CD14-positive monocyte (primary cell): ENCODE measurements at regions not wholly inside any gene's neighbourhood (a gene's known extent, or its start where the extent isn't known, plus 50 kb on each side); places are given as distances from the start of the nearest gene placed in this dataset.

ENCODE experiments used
- DNase-seq, 3 donors: peaks; one replicate each; pipeline ENCODE4 v3.0.0-alpha.2; 2011 to 2022
- H2AFZ ChIP-seq: 2 replicates; pipeline ENCODE4 v1.6.0; 2012; ENCODE audit warnings: mild to moderate bottlenecking, low read depth, low read length, inconsistent platforms; ENCODE audit not compliant: insufficient read depth, poor library complexity, severe bottlenecking
- H3K27ac ChIP-seq, 2 donors: 1 replicate in 1 of 2; 2 replicates in 1 of 2; pipeline ENCODE4 v1.5.1; 2012 to 2013; ENCODE audit warnings: low read length in 2 of 2, control low read depth in 1 of 2, inconsistent platforms in 1 of 2, low read depth in 1 of 2, mild to moderate bottlenecking in 1 of 2
- H3K27me3 ChIP-seq, 2 donors: one replicate each; pipeline versions ENCODE4 v1.6.0 to v1.6.1; 2011 to 2013; ENCODE audit warnings: low read length in 2 of 2; ENCODE audit not compliant: control insufficient read depth in 2 of 2, insufficient read depth in 2 of 2
- H3K36me3 ChIP-seq, 2 donors: replicated peaks in 1 of 2; 1 replicate in 1 of 2; 2 replicates in 1 of 2; pipeline versions ENCODE4 v1.5.1 to v1.6.1; 2012 to 2013; ENCODE audit warnings: low read length in 2 of 2, control low read depth in 1 of 2, inconsistent platforms in 1 of 2, mild to moderate bottlenecking in 1 of 2; ENCODE audit not compliant: insufficient read depth in 2 of 2, control insufficient read depth in 1 of 2
- H3K4me1 ChIP-seq, 2 donors: 1 replicate in 1 of 2; 2 replicates in 1 of 2; pipeline versions ENCODE4 v1.5.1 to v1.6.1; 2012 to 2013; ENCODE audit warnings: low read length in 2 of 2, control low read depth in 1 of 2, inconsistent platforms in 1 of 2, mild to moderate bottlenecking in 1 of 2, moderate library complexity in 1 of 2; ENCODE audit not compliant: insufficient read depth in 2 of 2, control insufficient read depth in 1 of 2
- H3K4me2 ChIP-seq: replicated peaks from 2 replicates; pipeline ENCODE3; 2012; ENCODE audit warnings: low read length, moderate library complexity, mild to moderate bottlenecking; ENCODE audit not compliant: poor library complexity, severe bottlenecking; ENCODE audit errors: extremely low read depth
- H3K4me3 ChIP-seq, 3 experiments: fragments of 200-600 bp in 1 of 3; sonication (generic) in 1 of 3; replicated peaks in 1 of 3; 1 replicate in 2 of 3; 2 replicates in 1 of 3; pipeline ENCODE4 v1.5.1; 2011 to 2013; ENCODE audit warnings: low read length in 3 of 3, mild to moderate bottlenecking in 3 of 3, control low read depth in 2 of 3, low read depth in 2 of 3, inconsistent platforms in 1 of 3, moderate library complexity in 1 of 3
- H3K79me2 ChIP-seq: 2 replicates; pipeline ENCODE4 v1.6.0; 2012; ENCODE audit warnings: mild to moderate bottlenecking, control low read depth, inconsistent platforms, low read length, moderate library complexity; ENCODE audit not compliant: insufficient read depth
- H3K9ac ChIP-seq: 2 replicates; pipeline ENCODE4 v1.6.0; 2017; ENCODE audit warnings: low read length, mild to moderate bottlenecking; ENCODE audit not compliant: insufficient read depth, poor library complexity, severe bottlenecking
- H3K9me3 ChIP-seq, 2 donors: replicated peaks in 1 of 2; 1 replicate in 1 of 2; 2 replicates in 1 of 2; pipeline versions ENCODE4 v1.5.1 to v1.6.1; 2012 to 2013; ENCODE audit warnings: low read length in 2 of 2, control low read depth in 1 of 2; ENCODE audit not compliant: control insufficient read depth in 1 of 2, insufficient read depth in 1 of 2
- H4K20me1 ChIP-seq: 2 replicates; pipeline ENCODE4 v1.6.0; 2012; ENCODE audit warnings: mild to moderate bottlenecking, low read length, control low read depth, moderate library complexity; ENCODE audit not compliant: insufficient read depth
- H3K27ac Mint-ChIP-seq, 7 donors: one replicate each; pipeline ENCODE4 v1.8.0; 2020; ENCODE audit warnings: mild to moderate bottlenecking in 7 of 7, mixed read lengths in 7 of 7, moderate library complexity in 6 of 7, inconsistent platforms in 2 of 7
- H3K27me3 Mint-ChIP-seq, 3 donors: one replicate each; pipeline ENCODE4 v1.8.0; 2021 to 2022; ENCODE audit warnings: low read depth in 3 of 3, mild to moderate bottlenecking in 3 of 3, mixed read lengths in 3 of 3, moderate library complexity in 3 of 3, inconsistent platforms in 1 of 3
- H3K36me3 Mint-ChIP-seq, 2 donors: one replicate each; pipeline ENCODE4 v1.8.0; 2020; ENCODE audit warnings: mixed read lengths in 2 of 2, inconsistent platforms in 1 of 2, mild to moderate bottlenecking in 1 of 2
- H3K4me1 Mint-ChIP-seq: one replicate; pipeline ENCODE4 v1.8.0; 2020; ENCODE audit warnings: mild to moderate bottlenecking, mixed read lengths
- H3K4me3 Mint-ChIP-seq, 2 donors: one replicate each; pipeline ENCODE4 v1.8.0; 2020; ENCODE audit warnings: mild to moderate bottlenecking in 2 of 2, mixed read lengths in 2 of 2, moderate library complexity in 1 of 2
- H3K9me3 Mint-ChIP-seq, 7 donors: one replicate each; pipeline ENCODE4 v1.8.0; 2020 to 2022; ENCODE audit warnings: mixed read lengths in 7 of 7, mild to moderate bottlenecking in 6 of 7, moderate library complexity in 6 of 7, inconsistent platforms in 2 of 7
- WGBS: methylation state at CpG from one replicate; pipeline ENCODE4 v1.1.5; 2013; ENCODE audit warnings: missing lambda C conversion rate; ENCODE audit not compliant: insufficient coverage; 5-methylcytosine and 5-hydroxymethylcytosine counted together
- intact Hi-C, 2 donors: fragments of 100-400 bp; cut with micrococcal nuclease; formaldehyde crosslinking; loops; one replicate each; pipeline versions ENCODE4 v1.15.0 to v1.15.1; 2023
- TF ChIP-seq, protein P1 (sequence below): fragments of 200-600 bp; IDR thresholded peaks from one replicate; pipeline ENCODE4 v1.8.0; 2022; ENCODE audit warnings: antibody characterized with exemption, mild to moderate bottlenecking

DNA sequence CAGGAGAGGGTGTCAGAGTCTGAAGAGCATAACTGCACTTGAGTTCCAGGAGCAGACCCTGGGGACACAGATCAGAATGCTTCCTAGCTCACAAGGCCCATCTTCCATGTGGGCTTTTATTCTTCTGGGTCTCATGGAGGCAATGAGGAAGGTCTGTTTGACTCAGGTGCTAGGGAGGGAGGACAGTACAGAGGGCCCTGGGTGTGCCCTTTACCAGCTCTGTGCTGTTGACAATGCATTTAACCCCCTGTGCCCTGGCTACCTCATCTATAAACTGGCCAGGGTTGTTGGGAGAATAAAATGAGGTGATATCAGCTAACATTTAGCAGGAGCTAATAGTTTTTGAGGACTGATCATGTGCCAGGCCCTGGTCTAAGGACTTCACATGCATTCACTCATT, 318.0 kb downstream of the DMAC1 start:
- no peaks in the 10 kb centered on the region for H3K79me2 ChIP-seq
- no peaks in the 10 kb centered on the region for H3K36me3 ChIP-seq
- H3K4me3 ChIP-seq: no peak overlapping the region
- no peak overlapping the region for H2AFZ ChIP-seq
- Mint-ChIP-seq H3K27ac (no peak overlapping the region), H3K9me3 (peaks cover 2 to 5% (median 3%) of the 10 kb centered on the region in 7 donors), H3K36me3 (no peaks in the 10 kb centered on the region), H3K27me3 (peaks cover 0 to 2% (median 1%) of the 10 kb centered on the region in 3 donors), H3K4me1 (no peaks in the 10 kb centered on the region), H3K4me3 (no peak overlapping the region)
- H3K27ac ChIP-seq: no peak overlapping the region
- no peak overlapping the region for H3K9ac ChIP-seq
- intact Hi-C loops: no loop called here
- H3K27me3 ChIP-seq: no peaks in the 10 kb centered on the region
- TF ChIP-seq, protein P1, sequence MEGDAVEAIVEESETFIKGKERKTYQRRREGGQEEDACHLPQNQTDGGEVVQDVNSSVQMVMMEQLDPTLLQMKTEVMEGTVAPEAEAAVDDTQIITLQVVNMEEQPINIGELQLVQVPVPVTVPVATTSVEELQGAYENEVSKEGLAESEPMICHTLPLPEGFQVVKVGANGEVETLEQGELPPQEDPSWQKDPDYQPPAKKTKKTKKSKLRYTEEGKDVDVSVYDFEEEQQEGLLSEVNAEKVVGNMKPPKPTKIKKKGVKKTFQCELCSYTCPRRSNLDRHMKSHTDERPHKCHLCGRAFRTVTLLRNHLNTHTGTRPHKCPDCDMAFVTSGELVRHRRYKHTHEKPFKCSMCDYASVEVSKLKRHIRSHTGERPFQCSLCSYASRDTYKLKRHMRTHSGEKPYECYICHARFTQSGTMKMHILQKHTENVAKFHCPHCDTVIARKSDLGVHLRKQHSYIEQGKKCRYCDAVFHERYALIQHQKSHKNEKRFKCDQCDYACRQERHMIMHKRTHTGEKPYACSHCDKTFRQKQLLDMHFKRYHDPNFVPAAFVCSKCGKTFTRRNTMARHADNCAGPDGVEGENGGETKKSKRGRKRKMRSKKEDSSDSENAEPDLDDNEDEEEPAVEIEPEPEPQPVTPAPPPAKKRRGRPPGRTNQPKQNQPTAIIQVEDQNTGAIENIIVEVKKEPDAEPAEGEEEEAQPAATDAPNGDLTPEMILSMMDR: no peak
- no peaks in the 10 kb centered on the region for H3K4me1 ChIP-seq
- no peak for DNase-seq
- peaks cover 0 to 4% of the 10 kb centered on the region in 2 donors for H3K9me3 ChIP-seq
- H3K4me2 ChIP-seq: no peak overlapping the region
- no peaks in the 10 kb centered on the region for H4K20me1 ChIP-seq

DNA sequence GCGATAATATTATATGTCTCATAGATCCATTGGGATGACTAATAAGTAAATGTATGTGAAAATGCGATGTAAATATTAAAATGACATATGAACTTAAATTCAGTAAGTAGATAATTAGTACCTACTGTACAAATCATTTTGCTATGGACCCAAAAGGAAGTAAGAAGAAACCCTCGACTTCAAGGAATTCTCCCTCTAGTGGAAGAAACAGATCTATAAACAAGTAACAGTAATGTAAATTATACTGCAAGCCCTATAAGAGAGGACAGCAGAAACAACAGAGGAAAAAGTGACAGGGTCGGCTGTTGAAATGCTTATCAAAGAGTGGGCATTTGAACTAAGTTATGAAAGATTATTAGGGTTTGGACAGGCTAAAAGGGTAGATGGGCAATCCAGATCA, 320.3 kb downstream of the DMAC1 start:
- Histone ChIP-seq H3K36me3 (no peaks in the 10 kb centered on the region), H3K4me2 (no peak overlapping the region), H2AFZ (no peak overlapping the region), H3K9me3 (peaks cover 0 to 4% of the 10 kb centered on the region in 2 donors), H3K4me1 (no peaks in the 10 kb centered on the region), H4K20me1 (no peaks in the 10 kb centered on the region), H3K4me3 (no peak overlapping the region), H3K27me3 (no peaks in the 10 kb centered on the region), H3K27ac (no peak overlapping the region), H3K9ac (no peak overlapping the region), H3K79me2 (no peaks in the 10 kb centered on the region)
- no peaks in the 10 kb centered on the region for H3K4me1 Mint-ChIP-seq
- peaks cover 2 to 6% (median 3%) of the 10 kb centered on the region in 7 donors for H3K9me3 Mint-ChIP-seq
- no peak overlapping the region for H3K4me3 Mint-ChIP-seq
- H3K27ac Mint-ChIP-seq: no peak overlapping the region
- 100% methylated on average over 1 of the region's 4 CpGs for WGBS
- no peaks in the 10 kb centered on the region for H3K36me3 Mint-ChIP-seq
- intact Hi-C loops: no loop called here
- peaks cover 0 to 2% (median 0%) of the 10 kb centered on the region in 3 donors for H3K27me3 Mint-ChIP-seq
- TF ChIP-seq, protein P1: no peak
- no peak for DNase-seq
